GM18873 (cell line): ENCODE measurements at regions not wholly inside any gene's neighbourhood (a gene's known extent, or its start where the extent isn't known, plus 50 kb on each side); places are given as distances from the start of the nearest gene placed in this dataset.
A peak's percentile ranks its signal among the peaks of the same experiment; 100 is the strongest.
"Not testable (repeated sequence)": the region's sequence is repeated elsewhere in the genome, so short reads cannot be mapped to it uniquely, and the experiment has no call there.

Source experiments
- ATAC-seq: cut with Tn5 transposase; IDR thresholded peaks from one replicate; pipeline ENCODE4 v1.9.1; 2021; ENCODE audit warnings: mild to moderate bottlenecking, moderate library complexity, moderate number of reproducible peaks; ENCODE audit not compliant: unreplicated experiment, low FRiP score

DNA sequence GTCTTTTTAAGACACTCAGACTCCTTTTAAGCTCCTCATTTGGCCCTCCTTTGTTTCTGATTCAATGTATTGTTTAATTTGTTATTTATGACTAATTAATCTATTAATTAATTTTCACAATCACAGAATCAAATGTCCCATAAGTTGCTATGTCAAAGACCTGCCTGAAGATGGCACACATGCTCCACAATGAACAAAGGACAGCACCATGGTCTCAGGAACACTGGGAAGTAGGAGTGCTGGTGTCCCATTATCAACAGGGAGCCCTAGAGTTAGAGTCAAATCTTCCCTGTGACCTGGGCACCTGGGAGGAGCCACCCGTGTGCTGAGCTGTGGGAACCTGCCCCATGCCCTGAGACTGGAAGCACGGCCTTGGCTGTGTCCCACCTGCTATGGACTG lies 1164.3 kb downstream of the RPIA start:
- not testable (repeated sequence) for ATAC-seq

DNA sequence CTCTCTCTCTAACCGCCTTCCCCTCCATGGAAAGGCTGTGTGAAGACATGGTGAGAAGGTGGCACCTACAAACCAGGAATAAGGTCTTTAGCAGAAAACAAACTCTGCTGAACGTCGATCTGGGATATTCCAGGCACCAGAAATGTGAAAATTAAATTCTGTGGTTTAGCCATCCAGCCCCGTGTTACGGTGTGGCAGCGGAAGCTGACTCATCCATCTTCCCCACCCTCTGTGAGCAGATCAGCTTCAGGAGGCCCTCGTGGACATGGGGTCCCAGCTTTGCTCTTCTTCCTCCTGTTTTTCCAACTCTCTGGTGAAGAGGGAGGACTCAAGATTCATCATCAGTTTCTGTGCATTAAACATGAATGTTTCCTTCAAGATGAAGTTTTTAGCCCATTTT lies 1164.8 kb downstream of the RPIA start:
- ATAC-seq = not testable (repeated sequence)

DNA sequence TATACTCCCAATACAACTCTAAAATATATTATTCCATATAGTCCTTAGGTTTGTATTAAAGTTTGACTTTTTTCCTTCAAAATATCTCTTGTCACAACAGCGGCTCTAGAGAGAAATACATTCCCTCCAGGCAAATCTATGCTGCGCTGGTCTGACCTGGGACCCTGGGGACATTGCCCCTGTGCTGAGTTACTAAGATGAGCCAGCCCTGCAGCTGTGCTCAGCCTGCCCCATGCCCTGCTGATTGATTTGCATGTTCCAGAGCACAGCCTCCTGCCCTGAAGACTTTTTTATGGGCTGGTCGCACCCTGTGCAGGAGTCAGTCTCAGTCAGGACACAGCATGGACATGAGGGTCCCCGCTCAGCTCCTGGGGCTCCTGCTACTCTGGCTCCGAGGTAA lies 1170.7 kb downstream of the RPIA start:
- not testable (repeated sequence) for ATAC-seq

DNA sequence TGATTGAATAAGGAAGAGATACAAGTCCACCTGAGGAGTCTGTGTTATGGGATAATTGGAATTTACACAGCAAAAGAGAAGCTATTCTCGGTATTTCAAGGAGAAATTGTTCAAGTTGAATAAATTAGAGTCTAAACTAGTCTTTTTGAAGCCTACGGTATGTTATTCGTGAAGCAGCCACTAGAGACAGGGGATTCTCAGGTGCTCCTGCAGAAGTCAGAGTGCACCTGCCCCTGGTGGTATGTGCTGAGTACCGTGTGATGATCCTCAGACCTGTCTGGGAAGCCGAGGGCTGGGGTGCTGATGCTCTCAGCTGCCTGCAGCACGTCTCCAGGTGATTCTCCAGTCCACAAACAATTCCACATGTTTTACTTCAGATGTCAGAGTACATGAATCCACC lies 1171.7 kb downstream of the RPIA start:
- not testable (repeated sequence) for ATAC-seq

DNA sequence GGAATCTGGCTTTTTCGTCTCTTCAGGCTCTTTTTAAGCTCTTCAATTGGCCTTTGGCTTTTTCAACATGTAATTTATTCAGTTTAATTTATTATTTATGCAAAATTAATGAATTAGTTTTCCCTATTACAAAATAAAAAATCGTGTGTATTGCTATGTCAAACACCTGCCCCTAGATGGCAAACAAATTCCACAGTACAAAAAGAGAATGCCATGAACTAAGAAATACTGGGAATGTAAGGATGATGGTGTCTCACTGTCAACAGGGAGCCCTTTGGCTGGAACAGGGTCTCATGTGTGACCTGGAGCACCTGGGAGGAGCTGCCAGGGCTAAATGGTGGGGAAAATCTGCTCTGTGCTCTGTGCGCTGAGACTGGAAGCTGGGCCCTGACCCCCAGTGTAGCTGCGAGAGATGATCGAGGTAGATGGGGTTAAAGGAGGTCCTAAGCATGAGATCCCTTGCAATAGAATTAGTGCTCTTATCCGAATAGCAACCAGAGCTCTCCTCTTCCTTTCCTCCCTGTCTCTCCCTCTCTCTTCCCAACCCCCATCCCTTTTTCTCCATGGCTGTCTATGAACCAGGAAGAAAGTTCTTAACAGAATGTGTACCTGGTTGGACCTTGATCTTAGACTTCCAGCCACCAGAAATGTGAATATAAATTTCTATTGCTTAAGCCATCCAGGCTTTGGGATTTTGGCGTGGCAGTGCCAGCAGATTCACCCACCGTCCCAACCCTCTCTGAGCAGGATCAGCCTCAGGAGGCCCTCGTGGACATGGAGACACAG lies 1183.5 kb downstream of the RPIA start:
- ATAC-seq = not testable (repeated sequence)

DNA sequence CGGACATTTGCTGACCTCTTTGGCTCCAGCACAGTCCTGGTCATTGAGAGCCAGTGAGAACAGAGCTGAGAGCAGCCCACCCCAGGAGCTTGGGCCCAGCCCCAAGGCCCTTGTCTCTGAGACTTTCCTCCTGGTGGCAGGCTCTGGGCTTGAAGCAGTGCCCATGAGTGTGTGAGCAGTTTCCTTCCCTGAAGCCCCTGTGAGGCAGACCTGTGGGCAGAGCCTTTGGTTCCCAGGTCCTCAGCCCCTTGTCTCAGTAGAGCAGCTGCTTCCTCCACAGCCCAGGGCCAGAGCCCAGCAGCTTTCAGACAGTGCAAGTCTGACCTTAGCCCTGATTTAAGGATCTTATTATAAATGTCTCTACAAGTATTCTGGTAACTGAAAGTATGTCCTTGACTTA lies 1185.0 kb downstream of the RPIA start:
- not testable (repeated sequence) for ATAC-seq

DNA sequence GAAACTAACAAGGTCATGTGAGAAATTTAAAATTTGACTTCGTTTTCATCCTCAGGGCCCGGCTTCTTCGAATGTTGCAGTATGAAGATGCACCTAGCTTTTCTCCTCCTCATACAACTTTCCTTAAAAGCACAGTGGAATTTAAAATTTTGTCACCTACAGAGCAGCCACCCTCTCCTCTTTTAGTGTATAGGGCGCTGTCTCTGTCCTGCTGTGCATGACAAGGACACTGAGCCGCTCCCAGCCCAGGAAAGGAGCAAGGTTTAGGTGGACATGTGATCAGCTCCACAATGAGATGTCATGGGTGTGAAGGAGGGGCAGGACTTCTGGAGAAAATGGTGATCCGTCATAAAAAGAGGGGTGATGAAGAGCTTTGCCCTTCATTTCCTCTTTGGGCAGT lies 1185.4 kb downstream of the RPIA start:
- not testable (repeated sequence) for ATAC-seq

DNA sequence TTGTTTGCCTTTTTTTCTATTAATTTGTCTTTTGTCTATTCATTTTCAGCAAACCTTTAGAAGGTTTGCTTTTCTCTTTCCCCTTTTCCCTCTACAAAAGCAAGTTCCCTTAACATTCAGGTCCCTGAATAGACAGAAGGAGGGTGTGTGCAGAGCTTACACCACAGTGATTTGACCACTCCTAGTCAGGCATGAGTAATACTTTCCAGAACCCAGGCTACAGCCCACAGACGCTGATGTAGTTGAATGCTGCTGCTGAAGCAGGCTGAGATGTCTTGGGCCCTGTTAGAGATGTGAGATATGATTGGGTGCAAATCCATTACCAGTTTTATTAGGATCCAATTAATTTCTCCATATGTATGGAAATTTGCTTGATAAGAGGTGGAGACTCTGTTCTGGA lies 1191.4 kb downstream of the RPIA start:
- not testable (repeated sequence) for ATAC-seq

DNA sequence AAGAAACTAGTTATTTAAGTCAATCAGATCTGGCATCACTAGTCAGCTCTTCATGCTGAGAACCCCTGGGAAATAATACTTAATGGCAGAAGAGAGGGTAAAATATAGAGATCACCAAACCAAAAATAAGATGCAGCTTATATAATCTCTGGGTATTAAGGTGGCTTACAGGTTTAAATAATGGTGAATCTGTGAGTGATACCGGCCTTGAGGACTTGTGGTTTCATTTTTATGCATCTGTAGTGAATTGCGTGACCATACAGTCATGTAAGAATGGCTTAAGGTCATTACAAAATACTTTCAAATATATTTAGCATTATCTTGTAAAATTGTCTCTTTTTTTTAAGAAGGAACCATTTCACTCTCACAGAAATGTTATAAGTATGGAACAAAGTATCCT lies 1192.2 kb downstream of the RPIA start:
- not testable (repeated sequence) for ATAC-seq

DNA sequence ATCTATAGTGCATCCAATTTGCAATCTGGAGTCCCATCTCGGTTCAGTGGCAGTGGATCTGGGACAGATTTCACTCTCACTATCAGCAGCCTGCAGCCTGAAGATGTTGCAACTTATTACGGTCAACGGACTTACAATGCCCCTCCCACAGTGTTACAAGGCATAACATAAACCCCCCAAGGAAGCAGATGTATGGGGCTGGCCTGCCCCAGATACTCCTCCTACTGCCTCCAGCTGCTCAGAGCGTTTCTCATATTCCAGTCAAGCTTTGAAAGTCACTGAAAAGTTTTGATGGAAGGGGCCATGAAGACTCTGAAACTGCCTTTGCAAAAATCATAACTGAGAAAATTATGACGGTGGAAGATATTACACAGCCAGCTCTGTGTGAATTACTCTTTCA lies 1193.6 kb downstream of the RPIA start:
- not testable (repeated sequence) for ATAC-seq

DNA sequence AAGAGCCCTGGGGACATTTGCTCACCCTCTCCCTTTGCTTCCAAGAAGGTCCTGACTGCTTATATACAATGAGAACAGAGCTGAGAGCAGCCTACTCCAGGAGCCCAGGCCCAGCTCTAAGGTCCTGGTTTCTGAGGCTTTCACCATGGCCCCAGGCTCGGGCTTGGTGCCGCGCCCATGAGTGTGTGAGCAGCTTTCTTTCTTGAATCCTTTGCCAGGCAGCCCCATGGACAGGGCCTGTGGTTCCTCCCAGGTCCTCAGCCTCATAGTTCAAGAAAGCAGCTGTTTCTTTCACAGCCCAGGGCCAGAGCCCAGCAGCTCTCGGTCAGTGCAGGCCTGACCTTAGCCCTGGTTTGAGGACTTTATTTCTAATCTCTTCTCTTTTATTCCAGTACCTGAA lies 1197.2 kb downstream of the RPIA start:
- ATAC-seq = not testable (repeated sequence)

DNA sequence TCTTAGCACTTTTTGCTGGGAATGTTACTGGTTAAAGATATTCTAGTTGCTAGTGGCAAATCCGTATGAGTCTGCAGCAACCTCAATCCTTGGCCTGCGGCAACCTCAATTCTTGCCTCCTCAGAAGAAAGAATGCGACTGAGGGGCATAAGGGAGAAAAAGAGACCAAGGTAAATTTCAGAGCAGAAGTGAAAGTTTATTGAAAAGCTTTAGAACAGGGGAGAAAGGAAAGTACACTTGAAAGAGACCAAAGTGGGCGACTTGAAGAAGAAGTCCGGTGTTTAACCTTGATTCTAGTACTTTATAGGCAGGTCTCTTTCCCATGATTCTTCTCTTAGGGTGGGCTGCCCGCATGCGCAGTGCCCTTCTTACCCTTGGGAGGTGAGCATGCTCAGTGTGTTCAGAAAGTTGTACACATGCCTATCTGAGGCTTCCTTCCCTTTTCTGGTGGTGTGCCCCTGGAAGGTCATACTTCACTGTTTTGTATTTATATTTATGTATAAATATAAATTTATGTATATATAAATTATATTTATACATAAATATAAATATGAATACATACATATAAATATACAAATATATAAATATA lies 1198.8 kb downstream of the RPIA start:
- not testable (repeated sequence) for ATAC-seq

DNA sequence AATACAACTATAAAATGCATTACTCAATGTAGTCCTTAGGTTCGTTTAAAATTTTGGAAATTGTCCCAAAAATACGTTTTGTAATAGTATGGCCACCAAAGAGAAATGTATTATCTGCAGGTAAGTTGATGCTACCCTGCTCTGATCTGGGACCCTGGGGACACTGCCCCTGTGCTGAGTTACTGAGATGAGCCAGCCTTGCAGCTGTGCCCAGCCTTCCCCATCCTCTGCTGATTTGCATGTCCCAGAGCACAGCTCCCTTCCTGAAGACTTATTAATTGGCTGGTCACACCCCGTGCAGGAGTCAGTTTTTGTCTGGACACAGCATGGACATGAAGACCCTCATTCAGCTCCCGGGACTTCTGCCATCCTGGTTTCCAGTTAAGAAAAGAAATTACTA lies 1203.5 kb downstream of the RPIA start:
- not testable (repeated sequence) for ATAC-seq

DNA sequence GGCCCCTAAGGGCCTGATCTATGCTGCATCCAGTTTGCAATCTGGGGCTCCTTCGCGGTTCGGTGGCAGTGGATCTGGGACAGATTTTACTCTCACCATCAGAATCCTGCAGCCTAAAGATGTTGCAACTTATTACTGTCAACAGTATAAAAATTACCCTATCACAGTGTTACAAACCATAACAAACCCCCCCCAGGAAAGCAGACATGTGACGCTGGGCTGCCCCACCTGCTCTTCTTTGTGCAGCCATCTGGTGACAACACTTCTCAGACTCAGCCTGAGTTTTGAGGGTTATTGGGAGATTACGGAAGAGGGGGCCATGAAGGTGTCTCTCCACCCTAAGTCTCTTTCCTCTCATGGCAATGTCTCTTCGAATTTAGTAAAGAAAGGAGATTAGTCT lies 1204.2 kb downstream of the RPIA start:
- ATAC-seq = not testable (repeated sequence)

DNA sequence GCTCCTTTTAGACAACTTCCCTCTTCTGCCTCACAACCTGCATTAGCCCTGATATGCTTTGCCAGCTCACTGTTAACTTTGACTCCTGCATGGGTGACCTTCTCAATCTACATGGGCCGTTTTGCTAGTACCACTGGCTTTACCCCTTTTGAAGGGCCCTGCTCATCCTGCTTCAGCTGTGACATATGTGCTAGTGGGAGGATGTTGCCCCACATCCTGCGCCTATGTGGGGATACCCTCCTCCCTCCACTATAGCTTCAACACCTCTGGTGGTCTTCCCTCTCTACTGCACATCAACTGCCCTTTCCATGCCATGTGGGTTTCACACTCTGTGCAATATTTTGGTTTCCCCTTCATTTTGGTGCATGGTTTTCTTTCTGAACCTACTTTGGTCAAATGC lies 1235.5 kb downstream of the RPIA start:
- ATAC-seq = not testable (repeated sequence)

DNA sequence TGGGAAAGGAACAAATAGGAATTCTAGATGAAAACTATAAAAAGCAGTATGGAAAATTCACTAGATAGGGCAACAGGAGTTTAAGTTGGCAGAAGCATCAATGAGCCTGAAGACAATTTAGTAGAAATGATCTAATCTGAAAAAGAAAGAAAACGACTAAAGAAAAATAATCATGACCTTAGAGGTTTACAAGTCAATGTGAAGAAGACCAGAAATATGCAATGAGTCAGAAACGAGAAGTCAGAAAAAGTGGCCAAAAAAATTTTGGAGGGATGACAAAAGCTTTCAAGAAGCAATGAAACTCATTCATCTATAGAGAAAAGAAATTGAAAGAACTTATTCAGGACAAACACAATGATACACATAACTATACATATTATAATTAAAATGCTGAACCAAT lies 1244.0 kb downstream of the RPIA start:
- not testable (repeated sequence) for ATAC-seq

DNA sequence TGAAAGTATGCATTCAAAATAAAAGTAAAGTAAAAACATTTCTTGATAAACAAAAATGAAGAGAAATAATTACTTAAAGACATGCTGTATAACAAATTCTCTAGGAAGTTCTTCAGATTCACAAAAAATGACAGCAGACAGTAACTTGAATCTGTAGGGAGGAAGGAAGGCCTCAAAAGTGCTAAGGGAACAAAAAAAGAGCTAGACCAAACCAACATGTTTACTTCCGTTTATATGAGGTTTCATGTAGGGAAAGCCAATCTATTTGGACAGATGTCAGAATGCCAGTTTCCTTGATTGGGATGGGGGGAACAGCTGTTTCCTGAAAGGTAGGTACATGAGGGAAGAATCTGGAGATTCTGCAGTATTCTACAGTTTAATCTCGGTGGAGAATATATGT lies 1244.5 kb downstream of the RPIA start:
- not testable (repeated sequence) for ATAC-seq

DNA sequence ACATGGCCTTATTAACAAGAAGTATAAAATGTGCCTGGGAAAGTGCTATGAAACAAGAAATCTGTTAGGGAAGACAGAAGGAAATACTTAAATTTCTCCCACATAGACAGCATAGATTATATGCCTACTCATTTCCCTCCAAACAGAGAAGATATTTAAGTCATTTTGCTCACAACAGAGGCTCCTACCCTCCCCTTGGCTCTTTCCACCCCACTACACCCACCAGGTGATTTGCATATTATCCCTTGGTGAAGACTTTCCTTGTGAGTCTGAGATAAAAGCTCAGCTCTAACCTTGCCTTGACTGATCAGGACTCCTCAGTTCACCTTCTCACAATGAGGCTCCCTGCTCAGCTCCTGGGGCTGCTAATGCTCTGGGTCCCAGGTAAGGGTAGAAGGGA lies 1245.1 kb downstream of the RPIA start:
- not testable (repeated sequence) for ATAC-seq

DNA sequence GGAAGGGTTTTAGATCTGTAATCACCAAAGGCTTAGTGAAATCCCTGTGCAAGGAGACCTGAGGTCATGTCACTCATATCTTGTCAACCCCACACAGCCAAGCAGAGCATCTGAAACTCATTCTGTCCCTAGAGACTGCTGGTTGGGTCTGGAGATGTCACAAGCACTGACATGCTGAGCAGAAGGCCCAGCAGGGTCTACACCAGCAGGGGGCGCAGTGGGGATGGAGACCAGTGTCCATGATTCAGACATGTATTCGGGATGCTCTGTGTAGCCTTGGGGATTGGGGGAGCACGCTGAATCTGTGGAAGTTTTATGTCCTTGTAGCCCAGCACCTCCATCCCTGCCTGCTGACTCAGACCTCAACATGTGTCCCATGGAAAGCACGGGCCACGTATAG lies 1247.3 kb downstream of the RPIA start:
- peak; percentile 94 for ATAC-seq

DNA sequence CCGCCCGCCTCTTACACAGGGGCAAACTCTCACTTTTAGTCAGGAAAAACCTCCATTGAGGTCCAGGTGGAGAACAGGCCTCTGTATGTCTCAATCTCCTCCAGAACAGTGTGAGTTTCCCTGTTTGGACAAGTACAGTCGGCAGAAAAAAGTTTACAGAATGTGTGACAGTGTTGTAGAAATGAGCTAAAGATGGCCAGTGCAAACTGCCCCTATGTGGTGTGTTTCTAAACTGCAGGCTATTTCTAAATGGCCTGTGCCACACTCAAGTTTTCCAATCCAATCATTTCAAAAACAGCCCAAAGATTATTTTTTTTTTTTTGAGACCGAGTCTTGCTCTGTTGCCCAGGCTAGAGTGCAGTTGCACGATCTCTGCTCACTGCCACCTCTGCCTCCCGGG lies 1252.8 kb downstream of the RPIA start:
- not testable (repeated sequence) for ATAC-seq

DNA sequence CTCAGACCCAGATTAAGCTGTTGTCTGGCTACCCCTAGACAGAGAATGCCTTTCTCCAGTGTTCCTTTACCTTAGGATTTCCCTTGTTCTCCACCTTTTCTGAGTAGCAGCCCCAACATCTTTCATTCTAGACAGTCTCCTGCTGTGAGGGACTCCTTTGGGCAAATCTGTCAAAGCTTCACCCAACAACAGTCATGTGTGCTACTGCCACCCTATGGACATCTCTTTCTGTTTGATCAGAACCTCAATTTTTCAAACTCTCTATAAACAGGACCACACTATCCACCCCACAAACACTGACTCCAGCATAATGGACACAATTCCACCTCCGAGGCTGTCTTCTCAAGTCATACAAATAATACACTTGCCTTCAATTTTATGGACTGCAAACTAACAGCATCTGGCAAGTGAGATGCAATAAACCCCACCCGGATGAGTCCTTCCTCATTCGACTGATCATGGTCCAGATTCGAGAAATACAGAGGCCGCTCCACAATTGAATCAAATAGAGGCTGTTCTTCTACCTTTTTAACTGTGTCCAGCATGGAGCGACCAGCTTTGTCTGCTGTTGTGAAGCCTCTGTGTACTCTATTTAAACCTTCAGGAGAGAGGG lies 1253.6 kb downstream of the RPIA start:
- ATAC-seq = not testable (repeated sequence)
